Liver (tissue), 3 donors: ENCODE measurements at regions not wholly inside any gene's neighbourhood (a gene's known extent, or its start where the extent isn't known, plus 50 kb on each side); places are given as distances from the start of the nearest gene placed in this dataset.

Source experiments
- FOXA1 ChIP-seq: IDR thresholded peaks from 2 replicates; pipeline ENCODE4 v1.6.1; 2016; ENCODE audit warnings: antibody characterized with exemption
- RAD21 ChIP-seq, 2 donors: IDR thresholded peaks; 2 replicates each; pipeline ENCODE4 v1.6.1; 2016; ENCODE audit warnings: antibody characterized with exemption in 2 of 2, mild to moderate bottlenecking in 2 of 2
- TF ChIP-seq, protein P1 (sequence below): fragments of 150-350 bp; IDR thresholded peaks from 2 replicates; pipeline ENCODE4 v1.5.1; 2017; ENCODE audit warnings: improper control_type of control experiment, low read depth, low read length; ENCODE audit not compliant: missing input control
- donor health status: healthy.
- donor health status: healthy.

DNA sequence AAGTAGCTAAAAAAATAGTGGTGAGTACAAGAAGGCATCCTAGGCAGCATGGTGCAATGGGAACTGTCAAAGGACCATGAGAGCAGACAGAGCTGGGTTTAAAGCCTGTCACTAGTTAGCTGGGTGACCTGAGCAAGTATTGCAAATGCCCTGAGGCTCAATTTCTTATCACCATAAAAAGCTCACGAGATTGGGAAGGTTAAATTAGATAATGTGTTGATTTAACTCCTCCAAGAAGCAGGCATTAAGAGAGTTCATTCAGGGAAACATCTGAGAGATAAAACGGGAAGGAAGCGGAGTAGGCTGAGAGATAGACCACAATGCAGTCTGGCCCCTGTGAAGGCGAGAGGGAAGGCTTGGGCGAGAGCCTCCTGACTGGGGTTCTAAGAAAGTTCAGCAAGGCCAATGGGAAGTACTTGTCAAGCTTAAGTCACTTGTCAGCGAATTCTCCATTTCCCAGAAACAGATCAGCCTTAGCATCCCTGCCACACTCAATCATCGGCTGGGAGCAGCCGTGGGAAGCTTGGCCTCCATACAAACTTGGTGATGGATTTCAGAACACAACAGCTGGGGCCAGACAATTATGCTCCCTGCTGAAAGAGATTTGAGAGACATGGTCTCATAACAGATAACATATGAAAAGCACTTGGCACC, 105.5 kb downstream of the POU4F1 start:
- TF ChIP-seq, protein P1, sequence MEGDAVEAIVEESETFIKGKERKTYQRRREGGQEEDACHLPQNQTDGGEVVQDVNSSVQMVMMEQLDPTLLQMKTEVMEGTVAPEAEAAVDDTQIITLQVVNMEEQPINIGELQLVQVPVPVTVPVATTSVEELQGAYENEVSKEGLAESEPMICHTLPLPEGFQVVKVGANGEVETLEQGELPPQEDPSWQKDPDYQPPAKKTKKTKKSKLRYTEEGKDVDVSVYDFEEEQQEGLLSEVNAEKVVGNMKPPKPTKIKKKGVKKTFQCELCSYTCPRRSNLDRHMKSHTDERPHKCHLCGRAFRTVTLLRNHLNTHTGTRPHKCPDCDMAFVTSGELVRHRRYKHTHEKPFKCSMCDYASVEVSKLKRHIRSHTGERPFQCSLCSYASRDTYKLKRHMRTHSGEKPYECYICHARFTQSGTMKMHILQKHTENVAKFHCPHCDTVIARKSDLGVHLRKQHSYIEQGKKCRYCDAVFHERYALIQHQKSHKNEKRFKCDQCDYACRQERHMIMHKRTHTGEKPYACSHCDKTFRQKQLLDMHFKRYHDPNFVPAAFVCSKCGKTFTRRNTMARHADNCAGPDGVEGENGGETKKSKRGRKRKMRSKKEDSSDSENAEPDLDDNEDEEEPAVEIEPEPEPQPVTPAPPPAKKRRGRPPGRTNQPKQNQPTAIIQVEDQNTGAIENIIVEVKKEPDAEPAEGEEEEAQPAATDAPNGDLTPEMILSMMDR, result no peak
- TF ChIP-seq RAD21 (IDR thresholded peaks at IDR 0.05), result no peak
- TF ChIP-seq FOXA1, result no peak
